Large intestine (tissue), 3 donors: ENCODE measurements at regions not wholly inside any gene's neighbourhood (a gene's known extent, or its start where the extent isn't known, plus 50 kb on each side); places are given as distances from the start of the nearest gene placed in this dataset.
A peak's percentile ranks its signal among the peaks of the same experiment; 100 is the strongest.

ENCODE experiments used
- DNase-seq, 2 donors: peaks; one replicate each; pipeline versions ENCODE4 v3.0.0 to v3.0.0-alpha.2; 2013
- H3K27ac ChIP-seq: one replicate; pipeline ENCODE4 v1.5.1; 2013; ENCODE audit warnings: low read length
- H3K27me3 ChIP-seq: 2 replicates; pipeline ENCODE4 v1.6.1; 2013; ENCODE audit warnings: low read length; ENCODE audit not compliant: control insufficient read depth, insufficient read depth
- H3K36me3 ChIP-seq: 2 replicates; pipeline ENCODE4 v1.6.1; 2013; ENCODE audit warnings: low read length; ENCODE audit not compliant: control insufficient read depth, insufficient read depth
- H3K4me1 ChIP-seq: one replicate; pipeline ENCODE4 v1.6.1; 2013; ENCODE audit warnings: low read length; ENCODE audit not compliant: control insufficient read depth, insufficient read depth
- H3K4me3 ChIP-seq: one replicate; pipeline ENCODE4 v1.5.1; 2013; ENCODE audit warnings: low read length
- H3K9me3 ChIP-seq: one replicate; pipeline ENCODE4 v1.6.1; 2013; ENCODE audit warnings: mild to moderate bottlenecking, low read depth, low read length, moderate library complexity; ENCODE audit not compliant: control insufficient read depth
- WGBS: methylation state at CpG from one replicate; pipeline ENCODE4 v1.1.5; 2013; ENCODE audit warnings: low lambda C conversion rate; ENCODE audit not compliant: insufficient coverage; 5-methylcytosine and 5-hydroxymethylcytosine counted together

DNA sequence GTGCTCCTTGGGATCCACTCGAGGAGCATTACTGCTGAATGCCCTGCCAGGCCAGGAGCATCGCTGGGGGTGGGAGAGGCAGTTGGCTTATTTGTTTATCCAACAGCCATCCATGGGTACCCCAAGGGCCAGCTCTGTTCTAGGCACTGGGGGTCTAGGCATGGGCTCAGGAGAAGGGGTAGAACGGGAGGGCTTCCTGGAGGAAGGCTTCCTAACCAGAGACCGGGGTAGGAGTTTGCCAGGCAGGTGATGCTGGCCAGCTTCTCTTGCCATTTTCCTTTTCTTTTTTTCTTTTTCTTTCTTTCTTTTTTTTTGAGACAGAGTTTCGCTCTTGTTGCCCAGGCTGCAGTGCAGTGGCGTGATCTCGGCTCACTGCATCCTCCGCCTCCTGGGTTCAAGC, 241.0 kb downstream of the SEC14L1 start:
- Histone ChIP-seq H3K4me1 (peaks cover 78% of the 10 kb centered on the region), H3K4me3 (no peak overlapping the region), H3K9me3 (peaks cover 3% of the 10 kb centered on the region), H3K36me3 (peaks cover 17% of the 10 kb centered on the region), H3K27ac (no peak overlapping the region), H3K27me3 (no peaks in the 10 kb centered on the region)
- WGBS, result 71% methylated on average over 2 of the region's 8 CpGs
- no peak for DNase-seq

DNA sequence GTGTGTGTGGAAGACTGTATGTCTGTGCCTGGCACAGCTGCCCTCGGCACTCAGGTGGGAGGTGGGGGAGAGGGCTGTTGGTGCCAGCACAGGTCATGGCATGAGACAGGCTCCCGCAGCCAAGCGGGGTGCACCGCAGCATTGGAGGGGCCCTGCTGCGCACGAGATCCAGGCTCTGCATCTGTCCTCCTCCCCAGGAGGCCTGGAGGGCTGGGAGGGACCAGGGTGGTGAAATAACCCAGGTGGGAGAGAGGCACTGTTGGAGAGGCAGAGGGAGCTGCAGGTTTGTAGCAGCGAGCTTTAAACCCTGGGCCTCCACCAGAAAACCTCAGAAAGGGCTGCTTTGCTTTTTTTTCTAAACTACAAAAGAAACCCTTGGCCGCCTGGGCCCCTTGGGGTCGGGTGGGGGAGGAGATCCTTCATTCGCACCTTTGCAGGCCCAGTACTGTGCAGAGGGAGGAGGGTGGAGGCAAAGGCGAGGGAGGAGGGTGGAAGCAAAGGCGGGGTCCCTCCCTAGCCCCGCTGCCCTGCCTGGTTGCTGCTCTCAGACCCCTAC, 241.7 kb downstream of the SEC14L1 start:
- no CpG with 5 or more reads among the region's 13 CpGs for WGBS
- peak in 1 of 2 donors; percentile 53 for DNase-seq
- H3K27ac ChIP-seq, result peak overlapping the region; percentile 40
- H3K27me3 ChIP-seq, result no peaks in the 10 kb centered on the region
- H3K4me1 ChIP-seq, result peaks cover 73% of the 10 kb centered on the region
- peaks cover 3% of the 10 kb centered on the region for H3K9me3 ChIP-seq
- peaks cover 17% of the 10 kb centered on the region for H3K36me3 ChIP-seq
- H3K4me3 ChIP-seq, result no peak overlapping the region

DNA sequence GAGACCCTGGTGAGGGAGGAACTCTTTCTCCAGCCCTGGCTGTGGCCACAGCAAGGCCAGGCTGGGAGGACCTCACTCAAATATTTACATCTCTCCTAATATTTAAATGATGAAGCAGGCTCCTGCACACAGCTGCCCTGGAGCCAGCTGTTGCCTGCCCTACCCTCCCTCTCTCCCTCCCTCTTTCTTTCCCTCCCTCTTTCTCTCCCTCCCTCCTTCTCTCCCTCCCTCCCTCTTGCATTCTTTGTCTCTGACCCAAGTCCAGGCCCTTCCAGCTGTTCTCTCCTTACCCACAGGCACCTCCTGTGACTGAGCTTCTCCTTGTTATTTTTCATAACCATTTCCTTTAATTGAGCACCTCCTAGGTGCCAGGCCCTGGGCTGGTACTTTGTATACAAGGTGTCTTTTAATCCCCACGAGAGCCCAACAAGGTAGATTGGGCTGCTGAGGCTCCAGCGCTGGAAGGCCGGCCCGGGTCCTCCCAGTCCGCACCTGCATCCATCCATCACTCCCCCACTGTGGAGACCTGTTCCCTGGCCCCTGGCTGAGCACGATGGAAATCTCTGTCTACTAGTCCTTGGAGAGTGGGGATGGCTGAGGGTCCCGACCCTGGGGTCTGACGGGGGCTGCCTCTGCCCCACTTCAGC, 242.3 kb downstream of the SEC14L1 start:
- Histone ChIP-seq H3K36me3 (peaks cover 17% of the 10 kb centered on the region), H3K9me3 (peaks cover 3% of the 10 kb centered on the region), H3K27ac (peak overlapping the region; percentile 40), H3K27me3 (no peaks in the 10 kb centered on the region), H3K4me3 (no peak overlapping the region), H3K4me1 (peaks cover 74% of the 10 kb centered on the region)
- WGBS, result no CpG with 5 or more reads among the region's 8 CpGs
- DNase-seq, result peak in 1 of 2 donors; percentile 64

DNA sequence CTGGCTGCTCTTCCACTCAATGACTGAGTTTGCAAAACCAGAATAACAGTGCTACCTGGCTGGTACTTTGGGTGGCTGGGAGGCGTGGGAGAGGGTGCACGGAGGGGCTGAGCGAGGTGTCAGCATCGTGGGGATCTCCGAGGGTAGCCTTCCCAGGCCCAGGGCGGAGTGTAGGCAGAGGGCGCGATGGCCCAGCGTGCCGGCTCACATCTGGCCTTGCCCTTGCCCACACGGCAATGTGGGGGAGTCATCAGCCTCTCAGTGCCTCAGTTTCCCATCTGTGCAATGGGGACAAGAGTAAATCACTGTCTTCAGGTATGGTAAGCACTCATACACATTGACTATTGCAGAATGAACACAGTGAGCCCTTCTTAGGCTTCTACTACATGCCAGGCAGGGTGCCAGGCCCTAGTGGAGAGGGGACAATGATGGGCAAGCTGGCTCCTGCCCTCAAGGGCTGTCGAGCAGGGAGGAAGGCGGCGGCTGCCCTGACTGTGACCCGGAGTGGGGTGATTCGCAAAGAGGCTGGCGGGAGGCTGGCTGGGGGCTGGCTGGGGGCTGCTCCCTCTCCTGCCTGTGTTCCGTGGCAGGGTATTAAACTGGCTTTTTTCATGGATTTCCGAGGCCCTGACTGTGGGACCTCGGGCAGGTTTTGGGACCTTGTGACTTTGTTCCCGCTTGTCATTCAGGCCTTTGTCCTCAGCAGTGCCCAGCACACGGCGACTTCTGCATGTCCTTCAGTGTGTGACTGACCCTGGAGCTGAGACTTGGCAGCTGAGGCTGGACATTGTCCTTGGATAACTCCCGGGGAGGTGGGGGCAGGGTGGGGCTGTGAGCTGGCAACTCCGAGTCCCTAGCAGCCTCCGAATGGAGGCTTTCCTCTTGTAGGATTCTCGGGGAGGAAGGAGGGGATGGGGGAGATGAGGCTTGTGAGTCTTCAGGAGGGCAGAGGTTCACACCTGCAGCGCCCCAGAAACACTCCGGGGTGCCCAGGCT, 243.1 kb downstream of the SEC14L1 start:
- no peak overlapping the region for H3K4me3 ChIP-seq
- WGBS, result no CpG with 5 or more reads among the region's 29 CpGs
- DNase-seq, result no peak
- peaks cover 3% of the 10 kb centered on the region for H3K9me3 ChIP-seq
- H3K27me3 ChIP-seq, result no peaks in the 10 kb centered on the region
- no peak overlapping the region for H3K27ac ChIP-seq
- peaks cover 78% of the 10 kb centered on the region for H3K4me1 ChIP-seq
- peaks cover 14% of the 10 kb centered on the region for H3K36me3 ChIP-seq

DNA sequence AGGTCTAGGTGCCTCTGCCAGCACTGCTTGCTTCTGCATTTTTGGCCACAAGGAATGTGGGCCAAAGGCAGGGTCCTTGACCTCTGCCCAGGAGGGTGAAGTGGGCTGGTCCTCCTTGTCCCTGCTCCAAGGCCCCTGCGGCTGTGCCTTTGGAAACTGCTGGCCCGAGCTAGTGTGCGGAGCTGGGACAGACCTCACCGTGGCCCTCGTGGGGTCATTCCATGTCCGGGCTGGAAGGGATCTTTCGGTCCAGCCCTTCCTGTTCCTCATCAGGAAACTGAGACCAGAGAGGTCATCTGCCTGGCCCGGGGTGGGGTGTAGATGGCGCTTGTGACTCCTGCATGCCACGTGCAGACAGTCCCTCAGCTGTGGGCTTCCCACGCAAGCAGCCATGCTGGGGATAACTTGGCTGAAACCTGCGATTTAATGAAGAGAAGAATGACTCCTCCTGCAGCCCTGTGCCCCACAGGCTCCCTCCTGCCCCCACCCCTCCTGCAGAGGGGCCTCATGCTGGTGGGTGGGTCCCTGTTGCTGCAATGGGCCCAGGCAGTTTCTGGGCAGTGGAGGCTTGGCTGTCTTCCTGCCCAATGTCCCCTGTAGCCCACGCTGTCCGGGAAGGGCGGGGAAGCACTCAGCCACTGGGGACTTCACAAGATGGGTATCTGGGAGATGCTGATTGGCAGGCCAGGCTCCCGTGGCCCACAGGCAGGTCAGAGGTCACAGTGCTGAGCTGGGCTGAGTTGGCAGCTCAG, 245.2 kb downstream of the SEC14L1 start:
- WGBS, result no CpG with 5 or more reads among the region's 16 CpGs
- no peak overlapping the region for H3K4me3 ChIP-seq
- no peak overlapping the region for H3K27ac ChIP-seq
- DNase-seq, result no peak
- peaks cover 79% of the 10 kb centered on the region for H3K4me1 ChIP-seq
- peaks cover 12% of the 10 kb centered on the region for H3K36me3 ChIP-seq
- peaks cover 3% of the 10 kb centered on the region for H3K9me3 ChIP-seq
- no peaks in the 10 kb centered on the region for H3K27me3 ChIP-seq

DNA sequence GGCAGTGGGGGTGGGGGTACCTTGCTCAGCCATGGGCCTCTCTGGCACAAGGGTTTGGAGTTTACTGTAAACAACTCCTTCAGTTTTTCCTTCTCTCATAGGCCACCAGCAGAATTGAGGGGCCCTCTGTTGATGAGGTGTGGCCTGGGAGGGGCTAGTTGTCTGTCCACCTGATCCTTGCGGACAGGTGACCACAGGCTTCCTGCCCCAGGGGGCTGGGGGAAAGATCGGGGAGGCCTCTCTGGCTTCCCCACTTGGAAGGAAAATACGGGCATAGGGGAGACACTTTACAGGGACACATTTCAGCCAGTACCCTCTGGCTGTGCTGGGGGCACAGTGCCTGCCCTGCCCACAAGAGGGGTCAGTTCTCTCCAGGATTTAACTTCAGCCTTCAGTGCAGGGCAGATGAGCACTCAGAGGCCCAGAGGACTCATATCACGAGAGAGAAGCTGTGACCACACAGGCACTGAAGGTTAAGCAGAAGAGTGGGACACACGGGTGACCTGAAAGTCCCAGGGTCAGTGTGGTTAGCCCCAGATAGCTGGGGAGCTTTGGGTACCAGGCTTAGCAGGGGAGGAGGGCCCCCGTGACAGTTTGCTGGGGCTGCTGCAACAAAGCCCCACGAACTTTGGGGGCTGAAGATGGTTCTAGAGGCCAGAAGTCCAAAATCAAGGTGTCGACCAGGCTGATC, 245.9 kb downstream of the SEC14L1 start:
- no peaks in the 10 kb centered on the region for H3K27me3 ChIP-seq
- peaks cover 79% of the 10 kb centered on the region for H3K4me1 ChIP-seq
- H3K27ac ChIP-seq, result no peak overlapping the region
- DNase-seq, result no peak
- no CpG with 5 or more reads among the region's 8 CpGs for WGBS
- H3K36me3 ChIP-seq, result peaks cover 16% of the 10 kb centered on the region
- no peak overlapping the region for H3K4me3 ChIP-seq
- peaks cover 3% of the 10 kb centered on the region for H3K9me3 ChIP-seq

DNA sequence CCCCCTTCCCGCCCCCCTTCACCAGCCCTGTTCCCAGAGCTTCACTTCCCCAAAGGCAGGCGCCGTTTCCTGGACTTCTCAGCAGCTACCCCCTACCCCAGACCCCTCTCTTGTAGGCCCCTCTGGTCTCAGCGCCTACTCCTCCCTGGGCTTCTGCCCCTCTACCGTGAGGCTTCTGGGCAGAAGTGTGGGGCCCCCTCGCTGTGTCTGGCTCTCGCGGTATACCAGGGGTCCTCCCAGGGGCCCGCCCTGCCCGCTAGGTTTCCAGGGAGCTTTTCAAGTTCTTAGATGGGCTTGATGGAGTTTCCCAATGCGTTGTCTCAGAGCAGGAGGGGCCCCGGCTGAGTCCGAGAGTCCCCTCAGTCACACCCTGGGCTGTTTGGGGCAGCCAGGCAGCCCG, 247.1 kb downstream of the SEC14L1 start:
- peaks cover 3% of the 10 kb centered on the region for H3K9me3 ChIP-seq
- H3K36me3 ChIP-seq, result peaks cover 16% of the 10 kb centered on the region
- WGBS, result 20% methylated on average over 1 of the region's 14 CpGs
- H3K27me3 ChIP-seq, result no peaks in the 10 kb centered on the region
- H3K4me1 ChIP-seq, result peaks cover 82% of the 10 kb centered on the region
- DNase-seq, result no peak
- H3K27ac ChIP-seq, result peak overlapping the region; percentile 27
- no peak overlapping the region for H3K4me3 ChIP-seq

DNA sequence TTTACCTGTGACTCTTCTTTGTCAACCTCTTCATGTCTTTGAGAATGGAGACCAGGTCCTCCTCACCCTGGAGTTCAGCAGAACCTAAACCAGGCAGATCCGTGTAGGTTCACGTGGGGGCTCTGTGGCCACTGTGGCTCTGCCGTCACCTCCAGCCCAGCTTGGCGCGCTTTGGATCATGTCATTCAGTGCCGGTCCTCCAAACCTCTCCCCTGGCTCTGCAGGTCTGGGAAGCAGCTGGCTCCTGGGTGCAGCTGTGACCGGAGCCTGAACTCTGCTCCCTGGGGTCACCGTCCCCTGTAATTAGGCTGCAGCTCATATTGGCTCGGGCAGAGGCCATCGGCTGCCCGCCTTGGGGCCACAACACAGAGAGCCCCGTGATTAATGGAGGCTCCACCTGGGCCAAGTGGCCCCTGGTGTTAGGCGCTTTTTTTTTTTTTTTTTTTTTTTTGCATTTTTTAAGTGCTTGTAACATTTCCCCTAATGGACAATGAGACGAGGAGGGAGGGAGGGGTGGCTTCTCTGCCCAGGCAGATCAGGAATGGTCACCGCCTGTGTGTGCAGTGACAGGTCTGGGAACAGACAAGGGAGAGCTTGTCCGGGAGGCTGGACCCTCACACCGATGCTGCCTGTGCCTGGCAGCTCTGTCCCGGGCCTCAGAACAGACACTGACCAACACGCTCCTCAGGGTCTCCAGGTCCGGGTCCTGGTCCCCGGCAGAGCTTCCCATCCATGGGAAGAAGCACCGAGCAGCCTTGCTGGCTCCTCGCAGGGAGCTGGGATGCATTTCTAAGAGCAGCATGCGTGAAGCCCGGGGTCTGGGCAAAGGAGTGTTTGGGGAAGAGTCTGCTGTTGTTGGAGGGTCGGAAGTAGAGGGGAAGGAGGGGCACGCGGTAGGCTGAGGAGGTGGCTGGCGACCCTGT, 247.9 kb downstream of the SEC14L1 start:
- Histone ChIP-seq H3K36me3 (peaks cover 12% of the 10 kb centered on the region), H3K27ac (peak overlapping the region; percentile 46), H3K4me1 (peaks cover 82% of the 10 kb centered on the region), H3K27me3 (no peaks in the 10 kb centered on the region), H3K4me3 (no peak overlapping the region), H3K9me3 (peaks cover 3% of the 10 kb centered on the region)
- no CpG with 5 or more reads among the region's 29 CpGs for WGBS
- peak in 1 of 2 donors; percentile 48 for DNase-seq

DNA sequence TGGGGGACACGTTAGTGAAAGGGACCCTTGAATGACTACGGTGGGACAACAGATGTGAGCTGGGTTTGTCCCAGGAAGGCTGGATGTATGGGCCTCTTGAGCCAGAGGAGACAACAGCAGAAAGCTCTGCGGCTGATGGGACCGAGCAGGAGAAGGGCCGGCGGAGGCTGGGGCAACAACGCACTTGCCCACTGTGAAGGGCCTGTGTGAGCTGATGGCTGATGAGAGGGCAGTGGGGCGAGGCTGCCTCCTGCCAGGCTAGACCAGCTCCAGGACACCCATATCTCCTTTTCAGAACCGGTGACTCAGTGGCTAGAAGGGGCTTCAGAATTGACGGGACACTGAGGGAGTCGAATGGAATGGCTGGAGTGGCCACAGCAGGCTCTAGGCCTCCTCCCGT, 250.1 kb downstream of the SEC14L1 start:
- Histone ChIP-seq H3K9me3 (no peaks in the 10 kb centered on the region), H3K4me1 (peaks cover 83% of the 10 kb centered on the region), H3K36me3 (peaks cover 11% of the 10 kb centered on the region), H3K27ac (no peak overlapping the region), H3K27me3 (no peaks in the 10 kb centered on the region), H3K4me3 (no peak overlapping the region)
- no CpG with 5 or more reads among the region's 12 CpGs for WGBS
- no peak for DNase-seq
